Fibroblast of the conjunctiva (primary cell): ENCODE measurements at regions not wholly inside any gene's neighbourhood (a gene's known extent, or its start where the extent isn't known, plus 50 kb on each side); places are given as distances from the start of the nearest gene placed in this dataset.

Source experiments
- DNase-seq: peaks from one replicate; pipeline ENCODE4 v3.0.0-alpha.2; 2010; ENCODE audit warnings: low read depth

- DNase-seq = no peak
These were observed 159.4 kb downstream of the MAGEB5 start for GRCh38 chrX:26375346-26375745.

- DNase-seq = no peak
These were observed 157.9 kb downstream of the MAGEB5 start for GRCh38 chrX:26373829-26374228.

- no peak for DNase-seq
These were observed 137.0 kb downstream of the MAGEB5 start for GRCh38 chrX:26352891-26353430.

- DNase-seq = no peak
These were observed 131.2 kb downstream of the MAGEB5 start for GRCh38 chrX:26347171-26347570.

GRCh38 chrX:26334232-26334631 lies 118.3 kb downstream of the MAGEB5 start:
- DNase-seq = no peak

- DNase-seq = no peak
These were observed 112.8 kb downstream of the MAGEB5 start for GRCh38 chrX:26328608-26329319.

- no peak for DNase-seq
These were observed 93.3 kb downstream of the MAGEB5 start for GRCh38 chrX:26309262-26309661.

- DNase-seq = no peak
These were observed 79.5 kb downstream of the MAGEB5 start for GRCh38 chrX:26295425-26295824.

GRCh38 chrX:26286836-26287235 lies 70.9 kb downstream of the MAGEB5 start:
- no peak for DNase-seq
